ENCODE measurements at regions not wholly inside any gene's neighbourhood (a gene's known extent, or its start where the extent isn't known, plus 50 kb on each side); places are given as distances from the start of the nearest gene placed in this dataset.

- TF ChIP-seq CTCF (IDR thresholded peaks at IDR 0.05) (no peak), POLR2A (IDR thresholded peaks at IDR 0.05) (no peak)
Observed at GRCh38 chr3:193132241-193132640, 108.8 kb upstream of the PLAAT1 start.

Data from uterus (tissue), 2 donors.